Right kidney (tissue), 1 donor: ENCODE measurements at regions not wholly inside any gene's neighbourhood (a gene's known extent, or its start where the extent isn't known, plus 50 kb on each side); places are given as distances from the start of the nearest gene placed in this dataset.
"Not testable (repeated sequence)": the region's sequence is repeated elsewhere in the genome, so short reads cannot be mapped to it uniquely, and the experiment has no call there.

Experiments used
- DNase-seq: peaks from one replicate; pipeline ENCODE4 v3.0.0-alpha.2; 2016

- no peak for DNase-seq
Measured at GRCh38 chr1:229710746-229711145, 84.7 kb downstream of the URB2 start.

GRCh38 chr1:229714306-229714705 is 88.3 kb downstream of the URB2 start:
- no peak for DNase-seq

- DNase-seq, result no peak
Measured at GRCh38 chr1:229714964-229715603, 89.0 kb downstream of the URB2 start.

GRCh38 chr1:229716069-229716468 is 90.0 kb downstream of the URB2 start:
- no peak for DNase-seq

GRCh38 chr1:229716704-229717103 is 90.7 kb downstream of the URB2 start:
- no peak for DNase-seq

- DNase-seq, result no peak
Measured at GRCh38 chr1:229717786-229718576, 91.9 kb downstream of the URB2 start.

GRCh38 chr1:229726061-229726460 is 100.0 kb downstream of the URB2 start:
- no peak for DNase-seq

GRCh38 chr1:229729916-229730315 is 103.9 kb downstream of the URB2 start:
- DNase-seq, result no peak

- no peak for DNase-seq
Measured at GRCh38 chr1:229730573-229730972, 104.5 kb downstream of the URB2 start.

- no peak for DNase-seq
Measured at GRCh38 chr1:229732061-229732460, 106.0 kb downstream of the URB2 start.

GRCh38 chr1:229736376-229736775 is 110.3 kb downstream of the URB2 start:
- DNase-seq, result no peak

GRCh38 chr1:229742614-229743013 is 116.6 kb downstream of the URB2 start:
- not testable (repeated sequence) for DNase-seq

GRCh38 chr1:229749992-229750391 is 123.9 kb downstream of the URB2 start:
- no peak for DNase-seq

- DNase-seq, result no peak
Measured at GRCh38 chr1:229751610-229752009, 125.6 kb downstream of the URB2 start.

GRCh38 chr1:229752679-229753078 is 126.6 kb downstream of the URB2 start:
- no peak for DNase-seq

- DNase-seq, result no peak
Measured at GRCh38 chr1:229753764-229754551, 127.9 kb downstream of the URB2 start.

- no peak for DNase-seq
Measured at GRCh38 chr1:229756666-229757065, 130.6 kb downstream of the URB2 start.

GRCh38 chr1:229757226-229757625 is 131.2 kb downstream of the URB2 start:
- no peak for DNase-seq

GRCh38 chr1:229758101-229759036 is 132.3 kb downstream of the URB2 start:
- no peak for DNase-seq

GRCh38 chr1:229759037-229759435 is 133.0 kb downstream of the URB2 start:
- DNase-seq, result no peak

GRCh38 chr1:229759586-229759985 is 133.5 kb downstream of the URB2 start:
- DNase-seq, result no peak

GRCh38 chr1:229760478-229760996 is 134.5 kb downstream of the URB2 start:
- DNase-seq, result no peak
